PC-3 (cell line): ENCODE measurements at regions not wholly inside any gene's neighbourhood (a gene's known extent, or its start where the extent isn't known, plus 50 kb on each side); places are given as distances from the start of the nearest gene placed in this dataset.

Experiments
- EZH2 ChIP-seq: fragments of 300-600 bp; sonication (generic); IDR thresholded peaks from one replicate; pipeline ENCODE4 v1.6.1; 2017; ENCODE audit warnings: antibody characterized with exemption, mild to moderate bottlenecking, low read length; ENCODE audit not compliant: unreplicated experiment
- EZH2phosphoT487 ChIP-seq: fragments of 300-600 bp; sonication (generic); IDR thresholded peaks from 2 replicates; pipeline ENCODE4 v1.6.1; 2018; ENCODE audit warnings: mild to moderate bottlenecking, antibody characterized with exemption, low read length, borderline replicate concordance
- TF ChIP-seq, protein P1 (sequence below): fragments of 300-600 bp; sonication (generic); conservative IDR thresholded peaks from 2 replicates; pipeline ENCODE4 v1.5.1; 2017; ENCODE audit warnings: antibody characterized with exemption, low read depth, mild to moderate bottlenecking, low read length

DNA sequence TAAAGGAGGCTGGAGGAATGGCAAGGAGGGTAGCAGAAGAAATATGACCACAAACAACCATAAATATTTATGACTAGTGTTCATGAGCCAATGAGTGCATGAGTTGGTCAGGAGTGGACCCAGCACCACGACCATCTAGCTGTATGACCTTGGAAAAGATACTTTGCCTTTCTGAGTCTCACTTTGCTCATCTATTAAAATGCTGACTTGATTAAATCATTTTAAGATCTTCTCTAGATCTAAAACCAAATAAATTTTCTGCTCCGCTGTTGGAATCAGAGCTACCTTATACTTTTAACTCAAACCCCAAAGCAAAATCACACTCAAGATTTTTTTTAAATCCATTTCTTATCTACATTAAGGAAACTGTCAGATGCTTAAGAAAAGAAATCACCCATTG lies 207.0 kb downstream of the GPAM start:
- TF ChIP-seq, protein P1, sequence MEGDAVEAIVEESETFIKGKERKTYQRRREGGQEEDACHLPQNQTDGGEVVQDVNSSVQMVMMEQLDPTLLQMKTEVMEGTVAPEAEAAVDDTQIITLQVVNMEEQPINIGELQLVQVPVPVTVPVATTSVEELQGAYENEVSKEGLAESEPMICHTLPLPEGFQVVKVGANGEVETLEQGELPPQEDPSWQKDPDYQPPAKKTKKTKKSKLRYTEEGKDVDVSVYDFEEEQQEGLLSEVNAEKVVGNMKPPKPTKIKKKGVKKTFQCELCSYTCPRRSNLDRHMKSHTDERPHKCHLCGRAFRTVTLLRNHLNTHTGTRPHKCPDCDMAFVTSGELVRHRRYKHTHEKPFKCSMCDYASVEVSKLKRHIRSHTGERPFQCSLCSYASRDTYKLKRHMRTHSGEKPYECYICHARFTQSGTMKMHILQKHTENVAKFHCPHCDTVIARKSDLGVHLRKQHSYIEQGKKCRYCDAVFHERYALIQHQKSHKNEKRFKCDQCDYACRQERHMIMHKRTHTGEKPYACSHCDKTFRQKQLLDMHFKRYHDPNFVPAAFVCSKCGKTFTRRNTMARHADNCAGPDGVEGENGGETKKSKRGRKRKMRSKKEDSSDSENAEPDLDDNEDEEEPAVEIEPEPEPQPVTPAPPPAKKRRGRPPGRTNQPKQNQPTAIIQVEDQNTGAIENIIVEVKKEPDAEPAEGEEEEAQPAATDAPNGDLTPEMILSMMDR: no peak
- TF ChIP-seq EZH2 (no peak), EZH2phosphoT487 (no peak)
